ENCODE measurements at regions not wholly inside any gene's neighbourhood (a gene's known extent, or its start where the extent isn't known, plus 50 kb on each side); places are given as distances from the start of the nearest gene placed in this dataset.

- no peak for TF ChIP-seq POLR2AphosphoS5 (IDR thresholded peaks at IDR 0.05; ENCODE audit: insufficient read depth, low read depth, low read length)
- TF ChIP-seq, protein P1, sequence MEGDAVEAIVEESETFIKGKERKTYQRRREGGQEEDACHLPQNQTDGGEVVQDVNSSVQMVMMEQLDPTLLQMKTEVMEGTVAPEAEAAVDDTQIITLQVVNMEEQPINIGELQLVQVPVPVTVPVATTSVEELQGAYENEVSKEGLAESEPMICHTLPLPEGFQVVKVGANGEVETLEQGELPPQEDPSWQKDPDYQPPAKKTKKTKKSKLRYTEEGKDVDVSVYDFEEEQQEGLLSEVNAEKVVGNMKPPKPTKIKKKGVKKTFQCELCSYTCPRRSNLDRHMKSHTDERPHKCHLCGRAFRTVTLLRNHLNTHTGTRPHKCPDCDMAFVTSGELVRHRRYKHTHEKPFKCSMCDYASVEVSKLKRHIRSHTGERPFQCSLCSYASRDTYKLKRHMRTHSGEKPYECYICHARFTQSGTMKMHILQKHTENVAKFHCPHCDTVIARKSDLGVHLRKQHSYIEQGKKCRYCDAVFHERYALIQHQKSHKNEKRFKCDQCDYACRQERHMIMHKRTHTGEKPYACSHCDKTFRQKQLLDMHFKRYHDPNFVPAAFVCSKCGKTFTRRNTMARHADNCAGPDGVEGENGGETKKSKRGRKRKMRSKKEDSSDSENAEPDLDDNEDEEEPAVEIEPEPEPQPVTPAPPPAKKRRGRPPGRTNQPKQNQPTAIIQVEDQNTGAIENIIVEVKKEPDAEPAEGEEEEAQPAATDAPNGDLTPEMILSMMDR (IDR thresholded peaks at IDR 0.05; ENCODE audit: extremely low read depth in 1 of 2, insufficient read depth in 1 of 2, low read depth in 1 of 2, low read length in 2 of 2), result no peak
Measured at GRCh38 chr5:164563370-164563769, 1058.0 kb downstream of the MAT2B start.

Measured in endothelial cell of umbilical vein (primary cell).